PC-9 (cell line): ENCODE measurements at regions not wholly inside any gene's neighbourhood (a gene's known extent, or its start where the extent isn't known, plus 50 kb on each side); places are given as distances from the start of the nearest gene placed in this dataset.

Source experiments
- BruUV-seq: library from RNA; stranded (reverse); fragments of 400-500 nt; replicated peaks from 2 replicates; lab custom pipeline; 2021; lab: Mats Ljungman, UMichigan
- CTCF ChIA-PET: fragments of 300-600 bp; sonication (Branson Sonifier 250); formaldehyde crosslinking; loops from one replicate; lab custom pipeline; 2022; ENCODE audit warnings: antibody characterized with exemption; lab: Charles Lee
- POLR2A ChIA-PET: fragments of 300-600 bp; sonication (Branson Sonifier 250); formaldehyde crosslinking; loops from one replicate; lab custom pipeline; 2022; ENCODE audit warnings: antibody characterized with exemption; ENCODE audit not compliant: unreplicated experiment; lab: Charles Lee
- DNase-seq, 2 experiments: peaks; one replicate each; pipeline versions ENCODE4 v3.0.0 to v3.0.0-alpha.2; 2015 to 2022; ENCODE audit warnings: mixed read lengths in 1 of 2
- H2AFZ ChIP-seq: fragments of 200-600 bp; sonication (generic); 2 replicates; pipeline ENCODE4 v1.8.1; 2017; ENCODE audit warnings: antibody characterized with exemption
- H3F3A ChIP-seq: fragments of 200-600 bp; sonication (generic); 2 replicates; pipeline ENCODE4 v1.8.1; 2017; ENCODE audit warnings: antibody characterized with exemption, mild to moderate bottlenecking, low read depth; ENCODE audit not compliant: insufficient read depth
- H3K27ac ChIP-seq: fragments of 200-600 bp; sonication (generic); 2 replicates; pipeline ENCODE4 v1.6.1; 2016; ENCODE audit warnings: mixed run types
- H3K27me3 ChIP-seq: fragments of 200-600 bp; sonication (generic); 2 replicates; pipeline ENCODE4 v1.6.1; 2016; ENCODE audit warnings: low read depth, mixed run types; ENCODE audit not compliant: insufficient read depth
- H3K36me3 ChIP-seq: fragments of 200-600 bp; sonication (generic); 2 replicates; pipeline ENCODE4 v1.6.1; 2016; ENCODE audit warnings: low read depth, mixed run types
- H3K4me1 ChIP-seq: fragments of 200-600 bp; sonication (generic); replicated peaks from 2 replicates; pipeline ENCODE4 v1.6.1; 2016; ENCODE audit warnings: mixed run types; ENCODE audit not compliant: insufficient read depth
- H3K4me2 ChIP-seq: fragments of 200-600 bp; sonication (generic); 2 replicates; pipeline ENCODE4 v1.6.1; 2017; ENCODE audit warnings: mixed run types
- H3K4me3 ChIP-seq: fragments of 200-600 bp; sonication (generic); 2 replicates; pipeline ENCODE4 v1.6.1; 2016; ENCODE audit warnings: mixed run types
- H3K79me2 ChIP-seq: fragments of 200-600 bp; sonication (generic); 2 replicates; pipeline ENCODE4 v1.6.1; 2017; ENCODE audit warnings: low read depth, mixed run types
- H3K9me2 ChIP-seq: fragments of 200-600 bp; sonication (generic); 2 replicates; pipeline ENCODE4 v1.8.1; 2017; ENCODE audit warnings: mild to moderate bottlenecking; ENCODE audit not compliant: insufficient read depth
- H3K9me3 ChIP-seq: fragments of 200-600 bp; sonication (generic); 2 replicates; pipeline ENCODE4 v1.8.1; 2016; ENCODE audit warnings: low read depth; ENCODE audit not compliant: insufficient read depth
- H4K20me1 ChIP-seq: fragments of 200-600 bp; sonication (generic); 2 replicates; pipeline ENCODE4 v1.8.1; 2017; ENCODE audit not compliant: insufficient read depth
- CTCF ChIP-seq: fragments of 200-600 bp; sonication (generic); conservative IDR thresholded peaks from 2 replicates; pipeline ENCODE4 v1.6.1; 2017; ENCODE audit warnings: mixed run types, antibody characterized with exemption, mild to moderate bottlenecking, moderate library complexity
- EZH2 ChIP-seq: fragments of 200-600 bp; sonication (generic); IDR thresholded peaks from 2 replicates; pipeline ENCODE4 v1.8.0; 2017; ENCODE audit warnings: antibody characterized with exemption, low read depth
- intact Hi-C: fragments of 100-400 bp; cut with micrococcal nuclease; formaldehyde crosslinking; loops from one replicate; pipeline ENCODE4 v1.10.0; 2022; ENCODE audit not compliant: unreplicated experiment

- CTCF ChIA-PET = no interaction called here
- Histone ChIP-seq H4K20me1 (no peaks in the 10 kb centered on the region), H3K79me2 (no peaks in the 10 kb centered on the region), H3K9me2 (no peaks in the 10 kb centered on the region), H3F3A (no peaks in the 10 kb centered on the region), H3K36me3 (no peaks in the 10 kb centered on the region), H3K4me3 (no peak overlapping the region), H3K27me3 (peaks cover 25% of the 10 kb centered on the region), H3K9me3 (no peaks in the 10 kb centered on the region), H3K4me2 (no peak overlapping the region), H2AFZ (no peak overlapping the region), H3K27ac (no peak overlapping the region), H3K4me1 (no peaks in the 10 kb centered on the region)
- TF ChIP-seq CTCF (no peak), EZH2 (no peak)
- POLR2A ChIA-PET = no interaction called here
- DNase-seq = no peak
- BruUV-seq = no TSS peak
- intact Hi-C loops = no loop called here
These were observed 596.1 kb downstream of the PTPRU start for GRCh38 chr1:29832471-29832870.

DNA sequence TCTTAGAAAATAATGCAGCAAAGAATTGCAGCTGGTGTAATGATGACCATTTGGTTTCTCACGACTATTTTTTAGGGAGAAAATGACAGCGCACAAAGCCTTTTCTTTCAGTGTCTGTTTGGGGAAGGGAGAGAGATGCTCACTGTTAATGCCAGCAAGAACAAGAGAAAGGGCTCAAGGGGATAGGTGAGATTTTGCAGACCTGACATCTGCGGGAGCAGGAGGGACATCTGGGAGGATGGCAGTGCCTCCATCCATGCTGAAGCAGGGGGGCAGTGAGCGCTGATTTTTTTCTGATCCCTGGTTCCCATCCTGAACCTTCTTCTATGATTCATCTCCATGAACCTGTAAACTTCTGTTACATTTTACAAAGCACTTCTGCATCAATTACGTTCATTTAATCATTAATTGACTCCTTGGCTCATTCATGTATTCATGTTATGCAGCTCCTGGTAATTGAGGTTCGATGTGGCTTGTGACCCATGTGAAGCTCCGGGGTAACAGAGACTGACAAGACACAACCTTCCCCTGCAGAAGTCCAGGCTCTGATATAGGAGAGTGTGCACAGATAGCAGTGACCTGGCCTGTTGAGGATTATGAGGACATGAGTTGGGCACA is 595.3 kb downstream of the PTPRU start:
- Histone ChIP-seq H4K20me1 (no peaks in the 10 kb centered on the region), H3K27me3 (peaks cover 25% of the 10 kb centered on the region), H3K79me2 (no peaks in the 10 kb centered on the region), H3K27ac (no peak overlapping the region), H3K36me3 (no peaks in the 10 kb centered on the region), H3K4me3 (no peak overlapping the region), H3F3A (no peaks in the 10 kb centered on the region), H2AFZ (no peak overlapping the region), H3K4me1 (no peaks in the 10 kb centered on the region), H3K9me2 (no peaks in the 10 kb centered on the region), H3K9me3 (no peaks in the 10 kb centered on the region), H3K4me2 (no peak overlapping the region)
- TF ChIP-seq CTCF (no peak), EZH2 (no peak)
- BruUV-seq = no TSS peak
- no peak for DNase-seq
- intact Hi-C loops = no loop called here
- CTCF ChIA-PET = no interaction called here
- POLR2A ChIA-PET = no interaction called here

- TF ChIP-seq EZH2 = no peak
- TF ChIP-seq CTCF = no peak
These were observed 594.6 kb downstream of the PTPRU start for GRCh38 chr1:29830916-29831315.

More at GRCh38 chr1:29830916-29831315, 594.6 kb downstream of the PTPRU start:
- H3K9me2 ChIP-seq = no peaks in the 10 kb centered on the region
- no peaks in the 10 kb centered on the region for H3K4me1 ChIP-seq
- H3K4me3 ChIP-seq = no peak overlapping the region
- no peaks in the 10 kb centered on the region for H3K36me3 ChIP-seq
- BruUV-seq = no TSS peak
- H2AFZ ChIP-seq = no peak overlapping the region
- intact Hi-C loops = no loop called here
- H3K4me2 ChIP-seq = no peak overlapping the region
- no peak overlapping the region for H3K27ac ChIP-seq
- CTCF ChIA-PET = no interaction called here
- peaks cover 25% of the 10 kb centered on the region for H3K27me3 ChIP-seq
- no peak for DNase-seq
- no peaks in the 10 kb centered on the region for H3K79me2 ChIP-seq
- H4K20me1 ChIP-seq = no peaks in the 10 kb centered on the region
- no peaks in the 10 kb centered on the region for H3K9me3 ChIP-seq
- no peaks in the 10 kb centered on the region for H3F3A ChIP-seq
- POLR2A ChIA-PET = no interaction called here
